Dedifferentiated amniotic fluid mesenchymal stem cell (primary cell): ENCODE measurements at regions not wholly inside any gene's neighbourhood (a gene's known extent, or its start where the extent isn't known, plus 50 kb on each side); places are given as distances from the start of the nearest gene placed in this dataset.

Source experiments
- DNase-seq: peaks from one replicate; pipeline ENCODE4 v3.0.0-alpha.2; 2016; ENCODE audit errors: extremely low spot score

GRCh38 chr9:26058111-26058895 is 380.1 kb upstream of the TUSC1 start:
- no peak for DNase-seq

GRCh38 chr9:26057050-26057449 is 378.8 kb upstream of the TUSC1 start:
- DNase-seq = no peak

- peak; percentile 31 for DNase-seq
Observed at GRCh38 chr9:26054600-26055520, 376.6 kb upstream of the TUSC1 start.

- no peak for DNase-seq
Observed at GRCh38 chr9:26053954-26054353, 375.7 kb upstream of the TUSC1 start.

GRCh38 chr9:26043431-26043830 is 365.2 kb upstream of the TUSC1 start:
- no peak for DNase-seq

GRCh38 chr9:26034786-26035185 is 356.5 kb upstream of the TUSC1 start:
- no peak for DNase-seq

GRCh38 chr9:26033336-26033735 is 355.1 kb upstream of the TUSC1 start:
- DNase-seq = no peak

- no peak for DNase-seq
Observed at GRCh38 chr9:26026423-26027100, 348.3 kb upstream of the TUSC1 start.

GRCh38 chr9:26013199-26013598 is 335.0 kb upstream of the TUSC1 start:
- DNase-seq = no peak

GRCh38 chr9:26012797-26013196 is 334.6 kb upstream of the TUSC1 start:
- no peak for DNase-seq

- no peak for DNase-seq
Observed at GRCh38 chr9:25994605-25995004, 316.4 kb upstream of the TUSC1 start.

- DNase-seq = no peak
Observed at GRCh38 chr9:25990376-25990775, 312.1 kb upstream of the TUSC1 start.

- no peak for DNase-seq
Observed at GRCh38 chr9:25975667-25976066, 297.4 kb upstream of the TUSC1 start.

GRCh38 chr9:25964239-25964638 is 286.0 kb upstream of the TUSC1 start:
- peak; percentile 79 for DNase-seq

GRCh38 chr9:25960178-25960577 is 281.9 kb upstream of the TUSC1 start:
- DNase-seq = no peak

GRCh38 chr9:25954209-25954608 is 276.0 kb upstream of the TUSC1 start:
- DNase-seq = no peak

GRCh38 chr9:25948182-25948581 is 269.9 kb upstream of the TUSC1 start:
- DNase-seq = no peak

- DNase-seq = peak; percentile 69
Observed at GRCh38 chr9:25939126-25939525, 260.9 kb upstream of the TUSC1 start.

GRCh38 chr9:25936031-25936430 is 257.8 kb upstream of the TUSC1 start:
- peak; percentile 22 for DNase-seq

- DNase-seq = no peak
Observed at GRCh38 chr9:25935188-25935587, 256.9 kb upstream of the TUSC1 start.

GRCh38 chr9:25918761-25919160 is 240.5 kb upstream of the TUSC1 start:
- DNase-seq = no peak

GRCh38 chr9:25917731-25918362 is 239.6 kb upstream of the TUSC1 start:
- peak; percentile 49 for DNase-seq
